D721Med (cell line): ENCODE measurements at regions not wholly inside any gene's neighbourhood (a gene's known extent, or its start where the extent isn't known, plus 50 kb on each side); places are given as distances from the start of the nearest gene placed in this dataset.
"Not testable (repeated sequence)": the region's sequence is repeated elsewhere in the genome, so short reads cannot be mapped to it uniquely, and the experiment has no call there.

Source experiments
- DNase-seq: peaks from one replicate; pipeline ENCODE4 v3.0.0; 2011; ENCODE audit warnings: low spot score; ENCODE audit not compliant: insufficient read length
- FAIRE-seq: peaks from 2 replicates; lab custom pipeline; 2011; peaks lifted over from hg19 to GRCh38; lab: Jason Lieb, UNC
- TF ChIP-seq, protein P1 (sequence below): IDR thresholded peaks from 2 replicates; pipeline ENCODE4 v1.5.1; 2012; ENCODE audit warnings: mild to moderate bottlenecking, control low read depth; ENCODE audit not compliant: insufficient read depth; ENCODE audit errors: missing control alignments

DNA sequence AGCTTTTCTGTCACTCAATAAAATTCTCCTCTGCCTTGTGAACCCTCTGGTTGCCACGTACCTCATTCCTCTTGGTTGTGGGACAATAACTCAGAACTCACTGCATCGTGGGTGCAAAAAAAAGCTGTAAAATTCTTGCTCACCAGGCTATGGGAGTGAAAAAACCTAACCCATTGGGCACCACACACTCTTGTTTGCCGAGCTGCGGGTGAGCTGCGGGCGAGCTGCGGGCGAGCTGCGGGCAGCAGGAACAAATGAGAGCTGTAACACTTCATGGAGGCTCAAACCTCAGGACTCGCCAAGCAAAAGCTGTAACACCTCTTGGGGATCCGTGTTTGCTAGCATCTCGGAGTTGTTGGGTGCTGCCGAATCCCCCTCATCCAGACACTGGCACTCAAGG is 641.3 kb upstream of the CHRM3 start:
- no peak for FAIRE-seq
- no peak for DNase-seq
- TF ChIP-seq, protein P1, sequence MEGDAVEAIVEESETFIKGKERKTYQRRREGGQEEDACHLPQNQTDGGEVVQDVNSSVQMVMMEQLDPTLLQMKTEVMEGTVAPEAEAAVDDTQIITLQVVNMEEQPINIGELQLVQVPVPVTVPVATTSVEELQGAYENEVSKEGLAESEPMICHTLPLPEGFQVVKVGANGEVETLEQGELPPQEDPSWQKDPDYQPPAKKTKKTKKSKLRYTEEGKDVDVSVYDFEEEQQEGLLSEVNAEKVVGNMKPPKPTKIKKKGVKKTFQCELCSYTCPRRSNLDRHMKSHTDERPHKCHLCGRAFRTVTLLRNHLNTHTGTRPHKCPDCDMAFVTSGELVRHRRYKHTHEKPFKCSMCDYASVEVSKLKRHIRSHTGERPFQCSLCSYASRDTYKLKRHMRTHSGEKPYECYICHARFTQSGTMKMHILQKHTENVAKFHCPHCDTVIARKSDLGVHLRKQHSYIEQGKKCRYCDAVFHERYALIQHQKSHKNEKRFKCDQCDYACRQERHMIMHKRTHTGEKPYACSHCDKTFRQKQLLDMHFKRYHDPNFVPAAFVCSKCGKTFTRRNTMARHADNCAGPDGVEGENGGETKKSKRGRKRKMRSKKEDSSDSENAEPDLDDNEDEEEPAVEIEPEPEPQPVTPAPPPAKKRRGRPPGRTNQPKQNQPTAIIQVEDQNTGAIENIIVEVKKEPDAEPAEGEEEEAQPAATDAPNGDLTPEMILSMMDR, result no peak

DNA sequence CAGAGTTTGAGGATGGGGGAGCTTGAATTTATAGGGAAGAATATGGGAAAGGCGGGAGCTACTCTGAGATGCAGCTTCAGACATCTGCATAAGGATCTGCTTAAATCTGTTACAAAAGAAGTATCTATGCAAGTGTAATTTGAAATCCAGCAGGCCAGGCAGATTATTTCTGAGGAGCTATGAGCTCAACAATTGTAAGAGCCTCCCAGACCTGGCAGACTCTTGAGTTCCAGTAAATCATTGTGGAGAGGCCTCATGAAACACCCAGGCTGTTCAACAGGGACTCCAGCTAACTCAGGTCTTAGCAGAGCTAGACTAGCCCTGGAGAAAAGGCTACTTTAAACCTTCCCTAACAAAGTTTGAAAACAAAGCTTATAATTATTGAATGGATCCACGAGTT is 647.5 kb upstream of the CHRM3 start:
- FAIRE-seq, result no peak
- no peak for DNase-seq
- TF ChIP-seq, protein P1, result no peak

DNA sequence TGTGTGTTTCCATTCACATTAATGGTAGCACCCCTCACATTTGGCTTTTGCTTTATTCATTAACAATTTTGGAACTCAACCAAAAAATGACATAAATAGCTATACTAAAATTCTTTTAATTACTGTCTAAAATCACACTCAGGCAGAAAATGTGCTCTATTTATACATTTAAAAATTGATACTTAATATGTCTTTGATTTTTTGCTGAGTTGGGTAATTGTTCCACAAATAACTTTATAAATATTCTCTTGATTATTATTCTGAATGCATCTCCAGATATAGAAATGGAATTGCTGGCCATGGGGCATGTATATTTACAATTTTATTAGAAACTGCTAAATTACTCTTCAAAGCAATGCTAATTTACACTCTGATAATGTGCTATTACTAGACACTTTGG is 658.7 kb upstream of the CHRM3 start:
- TF ChIP-seq, protein P1, result no peak
- no peak for DNase-seq
- FAIRE-seq, result no peak

DNA sequence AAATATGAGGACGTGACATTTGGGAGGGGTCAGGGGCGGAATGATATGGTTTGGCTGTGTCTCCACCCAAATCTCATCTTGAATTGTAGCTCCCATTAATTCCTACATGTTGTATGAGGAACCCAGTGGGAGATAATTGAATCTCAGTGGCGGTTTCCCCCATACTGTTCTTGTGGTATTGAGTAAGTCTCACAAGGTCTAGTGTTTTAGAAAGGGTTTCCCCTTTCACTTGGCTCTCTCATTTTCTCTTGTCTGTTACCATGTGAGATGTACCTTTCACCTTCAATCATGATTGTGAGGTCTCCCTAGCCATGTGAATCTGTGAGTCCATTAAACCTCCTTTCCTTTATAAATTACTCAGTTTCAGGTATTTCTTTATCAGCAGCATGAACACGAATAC is 663.6 kb upstream of the CHRM3 start:
- no peak for FAIRE-seq

DNA sequence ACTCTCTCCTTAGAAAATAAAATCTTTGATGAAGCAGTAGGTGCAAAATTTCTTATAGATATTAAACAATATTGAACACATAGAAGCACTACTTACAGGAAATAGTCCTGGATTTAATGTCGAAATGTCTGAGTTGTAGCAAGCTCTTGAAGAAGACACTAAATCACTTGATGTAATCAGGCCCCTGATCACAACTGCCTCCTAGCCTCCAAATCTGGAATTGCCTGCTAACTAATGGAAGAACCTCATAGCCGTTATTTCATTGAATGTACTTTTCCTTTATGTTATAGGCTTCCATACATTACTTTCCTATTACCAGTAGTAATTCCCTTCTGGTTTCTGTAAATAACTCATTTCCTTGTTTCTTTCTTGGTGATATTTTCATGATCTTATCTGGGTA is 675.7 kb upstream of the CHRM3 start:
- no peak for DNase-seq
- no peak for FAIRE-seq
- TF ChIP-seq, protein P1, result no peak

More for the DNA sequence above, 663.6 kb upstream of the CHRM3 start:
- TF ChIP-seq, protein P1, result no peak
- no peak for DNase-seq

DNA sequence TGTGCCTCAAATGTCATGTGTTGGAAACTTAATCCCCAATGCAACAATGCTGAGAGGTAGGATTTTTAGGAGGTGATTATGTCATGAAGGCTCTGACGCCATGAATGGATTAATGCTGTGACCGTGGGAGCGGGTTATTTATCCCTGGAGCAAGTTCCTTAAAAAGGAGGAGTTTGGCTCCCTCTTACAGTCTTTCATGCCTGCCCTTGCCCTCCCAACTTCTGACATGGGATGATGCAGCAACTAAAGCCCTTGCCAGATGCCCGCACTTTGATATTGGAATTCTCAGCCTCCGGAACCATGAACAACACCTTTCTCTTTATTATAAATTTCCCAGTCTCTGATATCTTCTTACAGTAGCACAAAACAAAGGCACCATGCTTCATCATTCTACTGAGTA is 685.3 kb upstream of the CHRM3 start:
- DNase-seq (no peak), FAIRE-seq (peak; percentile 64)
- TF ChIP-seq, protein P1, result no peak

DNA sequence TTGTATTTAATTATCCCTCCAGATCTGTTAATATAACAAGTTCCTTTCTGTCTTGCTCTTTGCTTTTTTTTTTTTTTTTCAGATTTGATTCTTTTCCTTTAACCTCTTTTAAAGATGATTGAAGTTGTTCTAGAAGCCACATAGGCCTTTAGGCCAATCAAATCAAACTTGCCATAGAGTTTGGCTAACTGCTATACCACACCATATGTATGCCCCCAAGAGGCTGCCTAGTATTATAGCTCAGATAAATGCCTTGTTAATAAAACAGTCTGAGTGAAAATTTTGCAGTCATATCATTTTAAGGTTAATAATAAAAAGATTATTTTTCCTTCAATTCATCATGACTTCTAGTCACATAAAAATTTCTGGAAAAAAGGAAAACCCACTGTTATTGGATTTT is 696.0 kb upstream of the CHRM3 start:
- FAIRE-seq (peak; percentile 38), DNase-seq (no peak)
- TF ChIP-seq, protein P1, result peak; percentile 34

DNA sequence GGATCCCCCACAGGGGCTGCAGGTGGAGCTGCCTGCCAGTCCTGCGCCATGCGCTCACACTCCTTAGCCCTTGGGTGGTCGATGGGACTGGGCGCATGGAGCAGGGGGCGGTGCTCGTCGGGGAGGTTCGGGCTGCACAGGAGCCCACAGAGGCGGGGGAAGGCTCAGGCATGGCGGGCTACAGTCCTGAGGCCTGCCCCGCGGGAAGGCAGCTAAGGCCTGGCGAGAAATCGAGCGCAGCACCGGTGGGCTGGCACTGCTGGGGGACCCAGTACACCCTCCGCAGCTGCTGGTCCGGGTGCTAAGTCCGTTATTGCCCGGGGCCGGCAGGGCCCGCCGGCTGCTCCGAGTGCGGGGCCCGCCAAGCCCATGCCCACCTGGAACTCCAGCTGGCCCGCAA is 701.8 kb upstream of the CHRM3 start:
- not testable (repeated sequence) for FAIRE-seq, DNase-seq
